Ramos (cell line): ENCODE measurements at regions not wholly inside any gene's neighbourhood (a gene's known extent, or its start where the extent isn't known, plus 50 kb on each side); places are given as distances from the start of the nearest gene placed in this dataset.
"Not testable (repeated sequence)": the region's sequence is repeated elsewhere in the genome, so short reads cannot be mapped to it uniquely, and the experiment has no call there.

Source experiments
- in situ Hi-C: fragments of 300-500 bp; cut with MboI; formaldehyde crosslinking; loops from one replicate; pipeline ENCODE4 v1.14.3; 2022; ENCODE audit warnings: low sequenced_read_pairs; ENCODE audit not compliant: unreplicated experiment

GRCh38 chr1:181951213-181951612 is 110.3 kb downstream of the ZNF648 start:
- in situ Hi-C loops, result no loop called here

- in situ Hi-C loops, result loop anchor here (25.0 kb wide), 1 partner anchor 462 kb away; the partner anchor contains the start of gene CACNA1E
Observed at GRCh38 chr1:181949500-181949899, 112.0 kb downstream of the ZNF648 start.

GRCh38 chr1:181948372-181948771 is 113.1 kb downstream of the ZNF648 start:
- in situ Hi-C loops, result loop anchor here (25.0 kb wide), 1 partner anchor 461 kb away; the partner anchor contains the start of gene CACNA1E

GRCh38 chr1:181947441-181947840 is 114.1 kb downstream of the ZNF648 start:
- in situ Hi-C loops, result loop anchor here (25.0 kb wide), 1 partner anchor 460 kb away; the partner anchor contains the start of gene CACNA1E

- in situ Hi-C loops, result loop anchor here (25.0 kb wide), 1 partner anchor 450 kb away; the partner anchor contains the start of gene CACNA1E
Observed at GRCh38 chr1:181936768-181937581, 124.5 kb downstream of the ZNF648 start.

- in situ Hi-C loops, result loop anchor here (25.0 kb wide), 1 partner anchor 449 kb away; the partner anchor contains the start of gene CACNA1E
Observed at GRCh38 chr1:181936269-181936668, 125.2 kb downstream of the ZNF648 start.

- in situ Hi-C loops, result loop anchor here (25.0 kb wide), 1 partner anchor 445 kb away; the partner anchor contains the start of gene CACNA1E
Observed at GRCh38 chr1:181931873-181932272, 129.6 kb downstream of the ZNF648 start.

- in situ Hi-C loops, result loop anchor here (25.0 kb wide), 1 partner anchor 443 kb away; the partner anchor contains the start of gene CACNA1E
Observed at GRCh38 chr1:181930187-181930586, 131.3 kb downstream of the ZNF648 start.

GRCh38 chr1:181926697-181927096 is 134.8 kb downstream of the ZNF648 start:
- in situ Hi-C loops, result loop anchor here (25.0 kb wide), 1 partner anchor 439 kb away; the partner anchor contains the start of gene CACNA1E

- in situ Hi-C loops, result not testable (repeated sequence)
Observed at GRCh38 chr1:181924034-181924433, 137.5 kb downstream of the ZNF648 start.

GRCh38 chr1:181919542-181919941 is 142.0 kb downstream of the ZNF648 start:
- in situ Hi-C loops, result no loop called here

GRCh38 chr1:181918880-181919525 is 142.5 kb downstream of the ZNF648 start:
- in situ Hi-C loops, result no loop called here

GRCh38 chr1:181911715-181912114 is 149.8 kb downstream of the ZNF648 start:
- in situ Hi-C loops, result no loop called here

- in situ Hi-C loops, result no loop called here
Observed at GRCh38 chr1:181910905-181911304, 150.6 kb downstream of the ZNF648 start.

GRCh38 chr1:181909010-181909409 is 152.5 kb downstream of the ZNF648 start:
- in situ Hi-C loops, result no loop called here

- in situ Hi-C loops, result no loop called here
Observed at GRCh38 chr1:181906631-181907030, 154.9 kb downstream of the ZNF648 start.

GRCh38 chr1:181905944-181906597 is 155.4 kb downstream of the ZNF648 start:
- in situ Hi-C loops, result no loop called here

GRCh38 chr1:181898773-181899172 is 162.7 kb downstream of the ZNF648 start:
- in situ Hi-C loops, result no loop called here

- in situ Hi-C loops, result no loop called here
Observed at GRCh38 chr1:181896824-181897223, 164.7 kb downstream of the ZNF648 start.

GRCh38 chr1:181894439-181894859 is 167.1 kb downstream of the ZNF648 start:
- in situ Hi-C loops, result no loop called here
